GM12873 (cell line): ENCODE measurements at regions not wholly inside any gene's neighbourhood (a gene's known extent, or its start where the extent isn't known, plus 50 kb on each side); places are given as distances from the start of the nearest gene placed in this dataset.

Experiments
- TF ChIP-seq, protein P1 (sequence below): IDR thresholded peaks from 2 replicates; pipeline ENCODE4 v1.5.1; 2012; ENCODE audit warnings: low read depth, mild to moderate bottlenecking, moderate library complexity, low read length, control low read depth; ENCODE audit not compliant: insufficient read depth; ENCODE audit errors: missing control alignments

DNA sequence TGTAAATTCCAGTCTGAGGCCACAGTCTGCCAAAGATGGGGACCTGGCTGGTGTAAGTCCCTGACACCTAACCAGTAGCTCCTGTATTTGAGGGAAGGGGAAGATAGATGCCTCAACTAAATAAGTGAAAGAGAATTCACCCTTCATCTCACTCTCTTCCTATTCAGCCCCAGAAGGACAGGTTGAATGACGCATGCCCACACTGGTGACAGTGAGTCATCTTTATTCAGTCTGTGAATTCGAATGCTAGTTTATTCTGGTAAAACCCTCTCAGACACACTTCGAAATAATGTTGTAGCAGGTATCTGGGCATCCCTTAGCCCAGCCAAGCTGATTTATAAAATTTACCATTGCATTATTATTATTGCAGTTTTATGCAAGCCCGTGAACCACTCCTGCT, 617.0 kb upstream of the PRMT6 start:
- TF ChIP-seq, protein P1, sequence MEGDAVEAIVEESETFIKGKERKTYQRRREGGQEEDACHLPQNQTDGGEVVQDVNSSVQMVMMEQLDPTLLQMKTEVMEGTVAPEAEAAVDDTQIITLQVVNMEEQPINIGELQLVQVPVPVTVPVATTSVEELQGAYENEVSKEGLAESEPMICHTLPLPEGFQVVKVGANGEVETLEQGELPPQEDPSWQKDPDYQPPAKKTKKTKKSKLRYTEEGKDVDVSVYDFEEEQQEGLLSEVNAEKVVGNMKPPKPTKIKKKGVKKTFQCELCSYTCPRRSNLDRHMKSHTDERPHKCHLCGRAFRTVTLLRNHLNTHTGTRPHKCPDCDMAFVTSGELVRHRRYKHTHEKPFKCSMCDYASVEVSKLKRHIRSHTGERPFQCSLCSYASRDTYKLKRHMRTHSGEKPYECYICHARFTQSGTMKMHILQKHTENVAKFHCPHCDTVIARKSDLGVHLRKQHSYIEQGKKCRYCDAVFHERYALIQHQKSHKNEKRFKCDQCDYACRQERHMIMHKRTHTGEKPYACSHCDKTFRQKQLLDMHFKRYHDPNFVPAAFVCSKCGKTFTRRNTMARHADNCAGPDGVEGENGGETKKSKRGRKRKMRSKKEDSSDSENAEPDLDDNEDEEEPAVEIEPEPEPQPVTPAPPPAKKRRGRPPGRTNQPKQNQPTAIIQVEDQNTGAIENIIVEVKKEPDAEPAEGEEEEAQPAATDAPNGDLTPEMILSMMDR, result no peak

DNA sequence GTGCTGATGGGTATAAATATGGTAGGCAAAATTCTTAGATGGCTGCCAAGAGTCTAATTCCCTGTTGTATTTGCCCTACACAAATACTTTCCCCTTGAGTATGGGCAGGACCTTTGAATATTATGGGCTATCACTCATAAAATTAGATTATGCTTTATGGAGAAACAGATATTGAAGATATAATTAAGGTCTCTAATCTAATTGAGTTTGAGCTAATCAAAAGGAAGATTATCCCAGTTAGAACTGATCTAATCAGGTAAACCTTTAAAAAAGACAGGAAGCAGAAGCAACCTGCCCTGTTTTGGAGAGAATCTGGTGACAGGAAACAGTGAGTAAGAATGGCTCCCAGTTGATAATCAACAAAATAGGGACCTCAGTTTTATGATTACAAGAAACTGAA, 609.0 kb upstream of the PRMT6 start:
- TF ChIP-seq, protein P1, result no peak

DNA sequence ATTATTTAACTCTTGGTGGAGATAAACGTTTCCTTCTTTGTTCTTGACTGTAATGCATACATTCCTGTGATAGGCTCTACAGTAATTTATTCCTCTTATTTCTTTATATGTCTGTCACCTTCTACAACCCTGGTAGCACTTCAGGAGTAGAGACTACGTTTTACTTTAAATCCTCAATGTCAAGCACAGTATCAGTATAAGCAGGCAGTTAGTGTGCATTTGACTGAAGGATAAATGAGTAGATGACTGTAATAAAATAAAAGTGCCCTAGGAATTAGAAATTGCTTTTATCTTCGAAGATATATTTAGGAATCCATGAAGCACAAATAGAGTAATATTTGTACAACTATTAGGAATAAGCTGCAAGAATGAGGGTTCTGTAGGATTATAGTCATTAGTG, 599.6 kb upstream of the PRMT6 start:
- TF ChIP-seq, protein P1, result no peak

DNA sequence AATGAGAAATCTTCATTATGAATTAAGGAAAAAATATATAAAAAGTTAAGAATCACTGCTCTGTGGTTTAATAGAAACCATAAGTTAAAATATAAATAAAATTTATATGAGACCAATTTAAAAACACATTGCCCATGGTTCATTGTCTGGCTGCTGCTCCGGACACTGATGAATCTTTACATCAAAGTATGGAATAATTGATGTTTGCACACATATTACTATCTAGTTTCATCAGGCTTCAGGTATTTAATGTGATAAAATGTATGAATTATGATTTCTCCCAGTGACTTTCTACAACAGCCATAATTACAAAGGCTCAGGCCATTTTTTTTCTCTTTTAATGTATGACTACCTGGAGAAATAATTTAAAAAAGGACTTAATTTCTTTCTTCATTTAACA, 599.1 kb upstream of the PRMT6 start:
- TF ChIP-seq, protein P1, result no peak

DNA sequence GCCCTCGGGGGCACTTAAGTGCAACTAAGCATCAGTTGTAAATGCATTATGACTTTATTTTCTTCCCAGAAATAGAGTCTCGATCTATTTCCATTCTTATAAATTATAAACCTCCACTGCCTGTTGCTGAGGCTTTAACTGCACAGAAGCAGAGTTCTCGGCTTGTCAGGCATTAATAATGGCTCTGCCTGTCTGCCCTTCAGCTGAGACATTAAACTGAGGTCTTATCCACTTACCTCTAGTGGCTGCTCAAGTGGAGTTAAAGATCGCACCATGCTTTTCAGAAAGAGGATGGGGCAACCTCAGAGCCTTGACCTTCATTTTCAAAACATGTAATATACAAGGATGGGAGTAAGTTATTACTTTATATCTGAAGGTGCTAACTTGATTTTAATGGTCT, 597.6 kb upstream of the PRMT6 start:
- TF ChIP-seq, protein P1, result no peak

DNA sequence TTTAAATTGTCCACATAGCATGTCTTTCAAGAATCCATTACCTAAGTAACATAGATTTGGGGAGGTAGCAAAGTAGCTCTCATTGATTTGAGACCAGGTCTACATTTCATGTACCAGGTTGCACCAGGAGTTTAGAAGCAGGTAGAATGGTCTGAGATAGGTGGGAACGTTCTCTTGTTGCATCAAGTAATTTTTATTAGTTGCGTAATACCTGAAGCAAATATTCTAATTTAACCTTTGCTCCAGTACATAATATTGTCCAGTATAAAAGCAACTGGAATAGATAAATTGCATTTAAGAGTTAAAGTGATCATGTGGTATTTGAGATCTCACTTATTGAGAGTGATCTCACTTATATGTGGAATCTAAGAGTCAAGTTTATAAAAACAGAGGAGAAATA, 597.1 kb upstream of the PRMT6 start:
- TF ChIP-seq, protein P1, result no peak

DNA sequence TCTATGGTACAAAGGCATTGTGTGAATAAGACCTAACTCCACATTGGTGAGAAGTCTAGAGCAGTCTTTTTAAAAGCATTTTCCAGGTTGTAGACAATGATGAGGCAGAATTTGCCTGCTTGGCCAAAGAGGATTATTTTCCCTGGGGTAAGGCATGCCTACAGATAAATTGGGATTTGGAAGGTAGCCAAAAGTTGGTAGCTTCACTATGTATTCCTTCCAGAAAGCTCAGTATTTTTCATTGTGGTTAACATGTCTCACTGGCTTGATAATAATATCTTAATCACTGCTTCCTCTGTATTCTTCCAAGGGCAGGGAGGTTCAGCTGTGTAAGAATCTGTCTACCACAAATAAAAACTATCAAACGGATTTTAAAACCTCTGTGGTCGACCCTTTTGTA, 590.8 kb upstream of the PRMT6 start:
- TF ChIP-seq, protein P1, result no peak

DNA sequence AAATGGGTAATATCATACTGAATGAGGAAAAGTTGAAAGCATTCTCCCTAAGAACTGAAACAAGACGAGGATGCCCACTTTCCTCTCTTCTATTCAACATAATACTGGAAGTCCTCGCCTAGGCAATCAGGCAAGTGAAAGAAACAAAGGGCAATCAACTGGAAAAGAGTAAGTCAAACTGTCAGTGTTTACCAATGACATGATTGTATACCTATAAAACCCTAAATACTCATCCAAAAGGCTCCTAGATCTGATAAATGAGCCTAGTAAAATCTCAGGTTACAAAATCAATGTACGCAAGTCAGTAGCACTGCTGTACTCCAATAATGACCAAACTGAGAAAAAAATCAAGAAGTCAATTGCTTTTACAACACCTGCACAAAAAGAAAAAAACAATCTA, 575.8 kb upstream of the PRMT6 start:
- TF ChIP-seq, protein P1, result no peak
